ENCODE measurements at regions not wholly inside any gene's neighbourhood (a gene's known extent, or its start where the extent isn't known, plus 50 kb on each side); places are given as distances from the start of the nearest gene placed in this dataset.

DNA sequence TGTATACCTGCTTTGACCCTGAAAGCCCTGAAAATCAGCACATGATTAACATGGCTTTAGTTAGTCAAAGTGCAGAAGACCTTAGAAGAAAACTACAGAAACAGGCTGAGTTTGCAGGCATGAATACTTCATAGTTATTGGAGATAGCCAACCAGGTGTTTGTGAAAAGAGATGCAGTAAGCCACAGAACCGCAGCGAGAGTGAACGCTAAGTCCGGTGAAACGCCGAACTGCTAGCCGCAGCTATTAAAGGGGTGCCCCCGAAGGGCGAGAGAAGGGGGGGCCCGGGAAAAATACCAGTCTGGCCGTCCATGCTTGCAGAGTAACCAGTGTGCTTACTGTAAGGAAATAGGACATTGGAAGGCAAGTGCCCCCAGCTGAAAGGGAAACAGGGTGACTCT lies 784.0 kb upstream of the TMEM132C start:
- DNase-seq (ENCODE audit: low read depth) = no peak
- H3K4me3 ChIP-seq (ENCODE audit: low read depth, low read length) = no peak overlapping the region
- TF ChIP-seq, protein P1, sequence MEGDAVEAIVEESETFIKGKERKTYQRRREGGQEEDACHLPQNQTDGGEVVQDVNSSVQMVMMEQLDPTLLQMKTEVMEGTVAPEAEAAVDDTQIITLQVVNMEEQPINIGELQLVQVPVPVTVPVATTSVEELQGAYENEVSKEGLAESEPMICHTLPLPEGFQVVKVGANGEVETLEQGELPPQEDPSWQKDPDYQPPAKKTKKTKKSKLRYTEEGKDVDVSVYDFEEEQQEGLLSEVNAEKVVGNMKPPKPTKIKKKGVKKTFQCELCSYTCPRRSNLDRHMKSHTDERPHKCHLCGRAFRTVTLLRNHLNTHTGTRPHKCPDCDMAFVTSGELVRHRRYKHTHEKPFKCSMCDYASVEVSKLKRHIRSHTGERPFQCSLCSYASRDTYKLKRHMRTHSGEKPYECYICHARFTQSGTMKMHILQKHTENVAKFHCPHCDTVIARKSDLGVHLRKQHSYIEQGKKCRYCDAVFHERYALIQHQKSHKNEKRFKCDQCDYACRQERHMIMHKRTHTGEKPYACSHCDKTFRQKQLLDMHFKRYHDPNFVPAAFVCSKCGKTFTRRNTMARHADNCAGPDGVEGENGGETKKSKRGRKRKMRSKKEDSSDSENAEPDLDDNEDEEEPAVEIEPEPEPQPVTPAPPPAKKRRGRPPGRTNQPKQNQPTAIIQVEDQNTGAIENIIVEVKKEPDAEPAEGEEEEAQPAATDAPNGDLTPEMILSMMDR (IDR thresholded peaks at IDR 0.05; ENCODE audit: insufficient read depth, low read length) = no peak

- TF ChIP-seq, protein P1 (IDR thresholded peaks at IDR 0.05; ENCODE audit: insufficient read depth, low read length) = peak; percentile 61
- DNase-seq (ENCODE audit: low read depth) = peak; percentile 88
- no peak overlapping the region for H3K4me3 ChIP-seq (ENCODE audit: low read depth, low read length)
Measured at GRCh38 chr12:127485528-127485927, 781.4 kb upstream of the TMEM132C start.

DNA sequence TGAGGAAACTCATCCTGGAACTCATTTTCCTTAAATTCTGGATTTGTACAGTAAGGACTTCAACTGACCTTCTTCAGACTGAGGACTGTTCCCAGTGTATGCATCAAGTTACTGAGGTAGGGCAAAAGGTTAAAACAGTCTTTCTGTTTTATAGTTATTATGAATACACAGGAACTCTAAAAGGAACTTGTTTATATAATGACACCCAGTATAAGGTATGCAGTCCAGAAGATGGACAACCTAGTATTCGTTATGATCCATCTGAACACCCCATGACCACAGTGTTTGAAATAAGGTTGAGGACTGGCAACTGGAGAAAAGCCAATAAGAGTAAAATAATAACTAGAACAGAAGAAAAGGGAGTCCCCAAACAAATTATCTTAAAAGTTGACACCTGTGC lies 779.9 kb upstream of the TMEM132C start:
- no peak overlapping the region for H3K4me3 ChIP-seq (ENCODE audit: low read depth, low read length)
- no peak for DNase-seq (ENCODE audit: low read depth)
- TF ChIP-seq, protein P1 (IDR thresholded peaks at IDR 0.05; ENCODE audit: insufficient read depth, low read length) = no peak

DNA sequence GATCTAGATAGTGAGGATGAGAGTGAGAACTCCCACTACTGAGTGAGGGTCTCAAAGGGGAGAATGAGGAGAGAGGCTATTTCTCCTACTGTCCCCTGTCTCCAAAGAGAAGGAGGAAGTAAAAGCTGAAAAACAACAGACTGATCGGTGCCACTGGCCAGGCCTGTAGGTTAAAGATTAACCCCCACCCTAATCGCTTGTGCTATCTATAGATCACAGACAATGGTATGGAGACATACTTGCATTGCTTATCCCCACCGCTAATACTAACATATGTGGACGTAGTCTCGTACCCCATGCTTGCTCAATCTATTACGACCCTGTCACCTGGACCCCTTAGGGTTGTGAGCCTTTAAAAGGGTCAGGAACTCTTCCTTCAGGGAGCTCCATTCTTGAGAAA lies 777.9 kb upstream of the TMEM132C start:
- H3K4me3 ChIP-seq (ENCODE audit: low read depth, low read length) = no peak overlapping the region
- no peak for DNase-seq (ENCODE audit: low read depth)
- TF ChIP-seq, protein P1 (IDR thresholded peaks at IDR 0.05; ENCODE audit: insufficient read depth, low read length) = no peak

DNA sequence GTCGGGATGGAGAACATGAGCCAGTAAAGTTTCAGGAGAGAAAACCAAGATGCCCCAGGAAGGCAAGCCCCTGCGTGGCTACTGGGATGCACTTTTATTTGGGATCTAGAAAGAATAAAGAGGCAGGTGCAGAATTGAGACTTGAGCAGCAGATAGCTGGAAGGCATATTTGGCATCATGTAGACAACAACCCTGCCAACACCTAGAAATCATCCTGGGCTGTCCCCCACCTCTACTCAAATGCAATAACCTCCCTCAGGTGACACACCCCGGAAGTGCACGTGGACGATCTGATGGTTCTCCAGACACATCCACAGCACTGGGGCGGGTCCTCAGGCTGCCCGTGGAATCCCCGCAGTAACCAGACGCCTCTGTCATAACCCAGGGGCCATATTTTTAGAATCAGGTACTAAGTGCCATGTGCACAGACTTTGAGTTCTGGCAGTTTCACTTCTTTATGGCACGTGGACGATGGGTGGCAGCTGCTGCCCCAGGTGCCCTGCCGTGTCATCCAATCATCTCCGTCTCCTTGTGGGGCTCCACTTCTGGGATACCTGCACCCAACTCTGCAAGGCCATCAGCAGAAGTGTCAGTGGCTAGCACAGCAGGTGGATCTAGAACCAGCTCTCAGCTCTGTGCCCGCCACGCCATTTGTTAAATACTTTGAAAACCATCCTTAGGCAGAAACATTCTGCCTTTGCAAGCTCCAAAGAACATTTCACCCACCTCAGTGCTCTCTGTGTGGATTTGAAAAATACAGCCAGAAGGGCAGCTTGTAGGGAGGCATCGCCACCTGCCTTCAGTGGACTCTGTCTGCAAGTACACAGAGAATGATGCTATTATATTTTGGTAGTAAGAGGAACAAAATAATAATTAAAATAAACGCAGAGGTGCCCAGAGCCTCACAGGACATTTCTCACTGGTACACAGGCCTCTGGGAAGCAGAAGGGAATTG lies 771.7 kb upstream of the TMEM132C start:
- TF ChIP-seq, protein P1 (IDR thresholded peaks at IDR 0.05; ENCODE audit: insufficient read depth, low read length) = no peak
- DNase-seq (ENCODE audit: low read depth) = no peak
- H3K4me3 ChIP-seq (ENCODE audit: low read depth, low read length) = no peak overlapping the region

GRCh38 chr12:127496255-127496654 lies 770.7 kb upstream of the TMEM132C start:
- TF ChIP-seq, protein P1 (IDR thresholded peaks at IDR 0.05; ENCODE audit: insufficient read depth, low read length) = no peak
- H3K4me3 ChIP-seq (ENCODE audit: low read depth, low read length) = no peak overlapping the region
- no peak for DNase-seq (ENCODE audit: low read depth)

Data from fibroblast of the aortic adventitia (primary cell).